ENCODE measurements at regions not wholly inside any gene's neighbourhood (a gene's known extent, or its start where the extent isn't known, plus 50 kb on each side); places are given as distances from the start of the nearest gene placed in this dataset.

GRCh38 chr16:51210087-51210486, 59.0 kb upstream of the SALL1 start:
- TF ChIP-seq, protein P1, sequence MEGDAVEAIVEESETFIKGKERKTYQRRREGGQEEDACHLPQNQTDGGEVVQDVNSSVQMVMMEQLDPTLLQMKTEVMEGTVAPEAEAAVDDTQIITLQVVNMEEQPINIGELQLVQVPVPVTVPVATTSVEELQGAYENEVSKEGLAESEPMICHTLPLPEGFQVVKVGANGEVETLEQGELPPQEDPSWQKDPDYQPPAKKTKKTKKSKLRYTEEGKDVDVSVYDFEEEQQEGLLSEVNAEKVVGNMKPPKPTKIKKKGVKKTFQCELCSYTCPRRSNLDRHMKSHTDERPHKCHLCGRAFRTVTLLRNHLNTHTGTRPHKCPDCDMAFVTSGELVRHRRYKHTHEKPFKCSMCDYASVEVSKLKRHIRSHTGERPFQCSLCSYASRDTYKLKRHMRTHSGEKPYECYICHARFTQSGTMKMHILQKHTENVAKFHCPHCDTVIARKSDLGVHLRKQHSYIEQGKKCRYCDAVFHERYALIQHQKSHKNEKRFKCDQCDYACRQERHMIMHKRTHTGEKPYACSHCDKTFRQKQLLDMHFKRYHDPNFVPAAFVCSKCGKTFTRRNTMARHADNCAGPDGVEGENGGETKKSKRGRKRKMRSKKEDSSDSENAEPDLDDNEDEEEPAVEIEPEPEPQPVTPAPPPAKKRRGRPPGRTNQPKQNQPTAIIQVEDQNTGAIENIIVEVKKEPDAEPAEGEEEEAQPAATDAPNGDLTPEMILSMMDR (conservative IDR thresholded peaks at IDR 0.05; ENCODE audit: low read length), result no peak
- no peak for TF ChIP-seq EZH2phosphoT487 (IDR thresholded peaks at IDR 0.05; ENCODE audit: borderline replicate concordance, low read depth, low read length)

Data from OCI-LY7 (cell line).